H1 (cell line): ENCODE measurements at regions not wholly inside any gene's neighbourhood (a gene's known extent, or its start where the extent isn't known, plus 50 kb on each side); places are given as distances from the start of the nearest gene placed in this dataset.

Experiments used
- BRCA1 ChIP-seq: IDR thresholded peaks from 2 replicates; pipeline ENCODE4 v1.6.1; 2012; ENCODE audit warnings: low read depth, low read length, improper control_type of control experiment
- JUND ChIP-seq: IDR thresholded peaks from 2 replicates; pipeline ENCODE4 v1.6.1; 2011; ENCODE audit warnings: mild to moderate bottlenecking, improper control_type of control experiment, low read length
- KDM5A ChIP-seq: fragments of 200-600 bp; IDR thresholded peaks from 2 replicates; pipeline ENCODE4 v1.7.1; 2012; ENCODE audit warnings: mild to moderate bottlenecking, low read length, inconsistent platforms, mixed read lengths
- MAX ChIP-seq: IDR thresholded peaks from 2 replicates; pipeline ENCODE4 v1.6.1; 2012; ENCODE audit warnings: inconsistent platforms
- SIRT6 ChIP-seq: IDR thresholded peaks from one replicate; pipeline ENCODE4 v1.7.1; 2012; ENCODE audit warnings: low read length, inconsistent platforms
- TAF7 ChIP-seq: optimal IDR thresholded peaks from 2 replicates; pipeline ENCODE3; 2011; ENCODE audit warnings: low read depth, mild to moderate bottlenecking, inconsistent platforms, low read length, moderate library complexity, borderline replicate concordance
- YY1 ChIP-seq: IDR thresholded peaks from 2 replicates; pipeline ENCODE4 v1.6.1; 2011; ENCODE audit warnings: low read depth, mild to moderate bottlenecking, low read length
- TF ChIP-seq, protein P1 (sequence below): IDR thresholded peaks from 2 replicates; pipeline ENCODE4 v1.6.1; 2011; ENCODE audit warnings: low read length, improper control_type of control experiment

GRCh38 chrY:12244146-12244545 is 456.9 kb upstream of the USP9Y start (continued):
- TF ChIP-seq, protein P1, sequence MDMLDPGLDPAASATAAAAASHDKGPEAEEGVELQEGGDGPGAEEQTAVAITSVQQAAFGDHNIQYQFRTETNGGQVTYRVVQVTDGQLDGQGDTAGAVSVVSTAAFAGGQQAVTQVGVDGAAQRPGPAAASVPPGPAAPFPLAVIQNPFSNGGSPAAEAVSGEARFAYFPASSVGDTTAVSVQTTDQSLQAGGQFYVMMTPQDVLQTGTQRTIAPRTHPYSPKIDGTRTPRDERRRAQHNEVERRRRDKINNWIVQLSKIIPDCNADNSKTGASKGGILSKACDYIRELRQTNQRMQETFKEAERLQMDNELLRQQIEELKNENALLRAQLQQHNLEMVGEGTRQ, result no peak
- TF ChIP-seq BRCA1 (no peak), MAX (no peak), YY1 (no peak), JUND (no peak), SIRT6 (no peak), KDM5A (no peak), TAF7 (no peak)
